IgD-negative memory B cell (primary cell): ENCODE measurements at regions not wholly inside any gene's neighbourhood (a gene's known extent, or its start where the extent isn't known, plus 50 kb on each side); places are given as distances from the start of the nearest gene placed in this dataset.

ENCODE experiments used
- H3K27ac Mint-ChIP-seq, 3 donors: one replicate each; pipeline ENCODE4 v1.8.0; 2020 to 2022; ENCODE audit warnings: mild to moderate bottlenecking in 3 of 3, mixed read lengths in 3 of 3, moderate library complexity in 1 of 3
- H3K27me3 Mint-ChIP-seq: one replicate; pipeline ENCODE4 v1.8.0; 2021; ENCODE audit warnings: mixed read lengths
- H3K36me3 Mint-ChIP-seq: one replicate; pipeline ENCODE4 v1.8.0; 2020; ENCODE audit warnings: mild to moderate bottlenecking, mixed read lengths
- H3K4me1 Mint-ChIP-seq, 3 donors: one replicate each; pipeline ENCODE4 v1.8.0; 2020 to 2022; ENCODE audit warnings: mixed read lengths in 3 of 3, mild to moderate bottlenecking in 1 of 3
- H3K4me3 Mint-ChIP-seq, 4 donors: one replicate each; pipeline ENCODE4 v1.8.0; 2020 to 2022; ENCODE audit warnings: mild to moderate bottlenecking in 4 of 4, mixed read lengths in 4 of 4, moderate library complexity in 3 of 4
- H3K9me3 Mint-ChIP-seq, 3 donors: one replicate each; pipeline ENCODE4 v1.8.0; 2020 to 2021; ENCODE audit warnings: mixed read lengths in 3 of 3, mild to moderate bottlenecking in 1 of 3

- no peaks in the 10 kb centered on the region for H3K4me1 Mint-ChIP-seq
- no peaks in the 10 kb centered on the region for H3K36me3 Mint-ChIP-seq
- peaks cover 0 to 3% (median 0%) of the 10 kb centered on the region in 3 donors for H3K9me3 Mint-ChIP-seq
- H3K4me3 Mint-ChIP-seq, result no peak overlapping the region
- no peak overlapping the region for H3K27ac Mint-ChIP-seq
- H3K27me3 Mint-ChIP-seq, result peaks cover 4% of the 10 kb centered on the region
These were observed 221.8 kb downstream of the KIT start for GRCh38 chr4:54879576-54879975.

GRCh38 chr4:54877006-54877405, 219.2 kb downstream of the KIT start:
- H3K4me3 Mint-ChIP-seq, result no peak overlapping the region
- H3K4me1 Mint-ChIP-seq, result no peaks in the 10 kb centered on the region
- no peak overlapping the region for H3K27ac Mint-ChIP-seq
- H3K36me3 Mint-ChIP-seq, result no peaks in the 10 kb centered on the region
- peaks cover 0 to 3% (median 0%) of the 10 kb centered on the region in 3 donors for H3K9me3 Mint-ChIP-seq
- peaks cover 2% of the 10 kb centered on the region for H3K27me3 Mint-ChIP-seq

- Mint-ChIP-seq H3K27me3 (peaks cover 6% of the 10 kb centered on the region), H3K36me3 (peaks cover 3% of the 10 kb centered on the region), H3K4me3 (no peak overlapping the region), H3K9me3 (peaks cover 0 to 5% (median 4%) of the 10 kb centered on the region in 3 donors), H3K4me1 (no peaks in the 10 kb centered on the region), H3K27ac (no peak overlapping the region)
These were observed 214.5 kb downstream of the KIT start for GRCh38 chr4:54872261-54872660.

GRCh38 chr4:54863571-54864255, 206.0 kb downstream of the KIT start:
- no peaks in the 10 kb centered on the region for H3K36me3 Mint-ChIP-seq
- peaks cover 0 to 2% (median 0%) of the 10 kb centered on the region in 3 donors for H3K9me3 Mint-ChIP-seq
- no peaks in the 10 kb centered on the region for H3K4me1 Mint-ChIP-seq
- H3K4me3 Mint-ChIP-seq, result no peak overlapping the region
- H3K27ac Mint-ChIP-seq, result no peak overlapping the region
- H3K27me3 Mint-ChIP-seq, result no peaks in the 10 kb centered on the region

- Mint-ChIP-seq H3K27me3 (no peaks in the 10 kb centered on the region), H3K36me3 (peaks cover 2% of the 10 kb centered on the region), H3K9me3 (no peaks in the 10 kb centered on the region), H3K4me1 (no peaks in the 10 kb centered on the region), H3K4me3 (no peak overlapping the region), H3K27ac (no peak overlapping the region)
These were observed 203.4 kb downstream of the KIT start for GRCh38 chr4:54861201-54861600.

- Mint-ChIP-seq H3K36me3 (peaks cover 2% of the 10 kb centered on the region), H3K4me1 (no peaks in the 10 kb centered on the region), H3K4me3 (no peak overlapping the region), H3K9me3 (no peaks in the 10 kb centered on the region), H3K27me3 (no peaks in the 10 kb centered on the region), H3K27ac (no peak overlapping the region)
These were observed 197.6 kb downstream of the KIT start for GRCh38 chr4:54855191-54855854.

- Mint-ChIP-seq H3K4me1 (no peaks in the 10 kb centered on the region), H3K9me3 (no peaks in the 10 kb centered on the region), H3K27ac (no peak overlapping the region), H3K27me3 (peaks cover 4% of the 10 kb centered on the region), H3K36me3 (peaks cover 2% of the 10 kb centered on the region), H3K4me3 (no peak overlapping the region)
These were observed 194.8 kb downstream of the KIT start for GRCh38 chr4:54852602-54853001.

GRCh38 chr4:54852054-54852453, 194.3 kb downstream of the KIT start:
- H3K9me3 Mint-ChIP-seq, result no peaks in the 10 kb centered on the region
- H3K27ac Mint-ChIP-seq, result no peak overlapping the region
- no peaks in the 10 kb centered on the region for H3K4me1 Mint-ChIP-seq
- peaks cover 6% of the 10 kb centered on the region for H3K27me3 Mint-ChIP-seq
- no peak overlapping the region for H3K4me3 Mint-ChIP-seq
- H3K36me3 Mint-ChIP-seq, result no peaks in the 10 kb centered on the region

- Mint-ChIP-seq H3K36me3 (no peaks in the 10 kb centered on the region), H3K27ac (no peak overlapping the region), H3K4me1 (peaks cover 0 to 6% (median 5%) of the 10 kb centered on the region in 3 donors), H3K4me3 (no peak overlapping the region), H3K27me3 (peaks cover 18% of the 10 kb centered on the region), H3K9me3 (no peaks in the 10 kb centered on the region)
These were observed 187.2 kb downstream of the KIT start for GRCh38 chr4:54844911-54845310.

GRCh38 chr4:54843946-54844345, 186.2 kb downstream of the KIT start:
- no peak overlapping the region for H3K4me3 Mint-ChIP-seq
- no peak overlapping the region for H3K27ac Mint-ChIP-seq
- H3K4me1 Mint-ChIP-seq, result peaks cover 0 to 6% (median 5%) of the 10 kb centered on the region in 3 donors
- no peaks in the 10 kb centered on the region for H3K36me3 Mint-ChIP-seq
- H3K27me3 Mint-ChIP-seq, result peaks cover 18% of the 10 kb centered on the region
- H3K9me3 Mint-ChIP-seq, result peaks cover 0 to 3% (median 0%) of the 10 kb centered on the region in 3 donors

GRCh38 chr4:54843106-54843505, 185.3 kb downstream of the KIT start:
- no peak overlapping the region for H3K4me3 Mint-ChIP-seq
- H3K27ac Mint-ChIP-seq, result no peak overlapping the region
- H3K27me3 Mint-ChIP-seq, result peaks cover 18% of the 10 kb centered on the region
- peaks cover 0 to 3% (median 0%) of the 10 kb centered on the region in 3 donors for H3K9me3 Mint-ChIP-seq
- no peaks in the 10 kb centered on the region for H3K36me3 Mint-ChIP-seq
- peaks cover 0 to 6% (median 5%) of the 10 kb centered on the region in 3 donors for H3K4me1 Mint-ChIP-seq

- Mint-ChIP-seq H3K27me3 (peaks cover 15% of the 10 kb centered on the region), H3K27ac (no peak overlapping the region), H3K9me3 (peaks cover 0 to 3% (median 0%) of the 10 kb centered on the region in 3 donors), H3K4me3 (no peak overlapping the region), H3K4me1 (peaks cover 0 to 6% (median 5%) of the 10 kb centered on the region in 3 donors), H3K36me3 (no peaks in the 10 kb centered on the region)
These were observed 184.9 kb downstream of the KIT start for GRCh38 chr4:54842656-54843055.

GRCh38 chr4:54842226-54842625, 184.5 kb downstream of the KIT start:
- Mint-ChIP-seq H3K4me1 (peaks cover 0 to 6% (median 5%) of the 10 kb centered on the region in 3 donors), H3K4me3 (no peak overlapping the region), H3K27me3 (peaks cover 13% of the 10 kb centered on the region), H3K9me3 (peaks cover 0 to 3% (median 0%) of the 10 kb centered on the region in 3 donors), H3K36me3 (no peaks in the 10 kb centered on the region), H3K27ac (no peak overlapping the region)

GRCh38 chr4:54840992-54841768, 183.4 kb downstream of the KIT start:
- peaks cover 0 to 3% (median 0%) of the 10 kb centered on the region in 3 donors for H3K9me3 Mint-ChIP-seq
- H3K4me3 Mint-ChIP-seq, result no peak overlapping the region
- no peaks in the 10 kb centered on the region for H3K36me3 Mint-ChIP-seq
- peaks cover 13% of the 10 kb centered on the region for H3K27me3 Mint-ChIP-seq
- H3K27ac Mint-ChIP-seq, result no peak overlapping the region
- peaks cover 0 to 6% (median 5%) of the 10 kb centered on the region in 3 donors for H3K4me1 Mint-ChIP-seq

- H3K4me1 Mint-ChIP-seq, result peaks cover 0 to 6% (median 5%) of the 10 kb centered on the region in 3 donors
- H3K36me3 Mint-ChIP-seq, result no peaks in the 10 kb centered on the region
- no peak overlapping the region for H3K4me3 Mint-ChIP-seq
- peaks cover 0 to 3% (median 0%) of the 10 kb centered on the region in 3 donors for H3K9me3 Mint-ChIP-seq
- peaks cover 13% of the 10 kb centered on the region for H3K27me3 Mint-ChIP-seq
- no peak overlapping the region for H3K27ac Mint-ChIP-seq
These were observed 182.7 kb downstream of the KIT start for GRCh38 chr4:54840430-54840829.
